HEK293T (cell line): ENCODE measurements at regions not wholly inside any gene's neighbourhood (a gene's known extent, or its start where the extent isn't known, plus 50 kb on each side); places are given as distances from the start of the nearest gene placed in this dataset.

ENCODE experiments used
- CTCF ChIA-PET: fragments of 350-600 bp; formaldehyde crosslinking; extraction: SDS; loops from one replicate; lab custom pipeline; 2021; ENCODE audit warnings: antibody characterized with exemption, inconsistent platforms; lab: Yijun Ruan, JAX
- POLR2A ChIA-PET: fragments of 350-600 bp; formaldehyde crosslinking; extraction: SDS; loops from one replicate; lab custom pipeline; 2020; ENCODE audit warnings: antibody characterized with exemption, inconsistent platforms; lab: Yijun Ruan, JAX
- DNase-seq: peaks from one replicate; pipeline ENCODE4 v3.0.0; 2012; ENCODE audit warnings: mixed read lengths; ENCODE audit errors: extremely low spot score
- ARNT ChIP-seq: fragments of 450-650 bp; IDR thresholded peaks from 2 replicates; pipeline ENCODE4 v1.6.1; 2017; ENCODE audit warnings: mild to moderate bottlenecking
- BHLHE40 ChIP-seq: fragments of 450-650 bp; IDR thresholded peaks from 2 replicates; pipeline ENCODE4 v1.6.1; 2016; ENCODE audit warnings: mild to moderate bottlenecking, moderate library complexity, borderline replicate concordance
- CTBP1 ChIP-seq: fragments of 450-650 bp; IDR thresholded peaks from 2 replicates; pipeline ENCODE4 v1.6.1; 2016; ENCODE audit warnings: borderline replicate concordance
- ELF4 ChIP-seq: fragments of 450-650 bp; IDR thresholded peaks from 2 replicates; pipeline ENCODE4 v1.6.1; 2017; ENCODE audit warnings: antibody characterized with exemption
- FOXA1 ChIP-seq: fragments of 450-650 bp; IDR thresholded peaks from 2 replicates; pipeline ENCODE4 v1.6.1; 2016; ENCODE audit warnings: mild to moderate bottlenecking
- FOXK2 ChIP-seq: fragments of 450-650 bp; IDR thresholded peaks from 2 replicates; pipeline ENCODE4 v1.6.1; 2016; ENCODE audit warnings: mild to moderate bottlenecking
- FOXM1 ChIP-seq: fragments of 450-650 bp; IDR thresholded peaks from 2 replicates; pipeline ENCODE4 v1.6.1; 2017; ENCODE audit warnings: mild to moderate bottlenecking, borderline replicate concordance
- HDGF ChIP-seq: fragments of 450-650 bp; IDR thresholded peaks from 2 replicates; pipeline ENCODE4 v1.6.1; 2017; ENCODE audit warnings: antibody characterized with exemption, borderline replicate concordance
- L3MBTL2 ChIP-seq: fragments of 450-650 bp; conservative IDR thresholded peaks from 2 replicates; pipeline ENCODE4 v1.6.1; 2016; ENCODE audit warnings: mild to moderate bottlenecking
- LEF1 ChIP-seq: fragments of 450-650 bp; IDR thresholded peaks from 2 replicates; pipeline ENCODE4 v1.6.1; 2017; ENCODE audit warnings: mild to moderate bottlenecking, borderline replicate concordance
- NFRKB ChIP-seq: fragments of 450-650 bp; IDR thresholded peaks from 2 replicates; pipeline ENCODE4 v1.6.1; 2016; ENCODE audit warnings: mild to moderate bottlenecking, moderate library complexity
- PKNOX1 ChIP-seq: fragments of 450-650 bp; IDR thresholded peaks from 2 replicates; pipeline ENCODE4 v1.6.1; 2016
- SP1 ChIP-seq: fragments of 450-650 bp; IDR thresholded peaks from 2 replicates; pipeline ENCODE4 v1.6.1; 2017
- SUZ12 ChIP-seq: fragments of 450-650 bp; IDR thresholded peaks from 2 replicates; pipeline ENCODE4 v1.6.1; 2016; ENCODE audit warnings: mild to moderate bottlenecking
- TARDBP ChIP-seq: fragments of 450-650 bp; IDR thresholded peaks from 2 replicates; pipeline ENCODE4 v1.6.1; 2016
- ZNF384 ChIP-seq: fragments of 450-650 bp; IDR thresholded peaks from 2 replicates; pipeline ENCODE4 v1.6.1; 2016

DNA sequence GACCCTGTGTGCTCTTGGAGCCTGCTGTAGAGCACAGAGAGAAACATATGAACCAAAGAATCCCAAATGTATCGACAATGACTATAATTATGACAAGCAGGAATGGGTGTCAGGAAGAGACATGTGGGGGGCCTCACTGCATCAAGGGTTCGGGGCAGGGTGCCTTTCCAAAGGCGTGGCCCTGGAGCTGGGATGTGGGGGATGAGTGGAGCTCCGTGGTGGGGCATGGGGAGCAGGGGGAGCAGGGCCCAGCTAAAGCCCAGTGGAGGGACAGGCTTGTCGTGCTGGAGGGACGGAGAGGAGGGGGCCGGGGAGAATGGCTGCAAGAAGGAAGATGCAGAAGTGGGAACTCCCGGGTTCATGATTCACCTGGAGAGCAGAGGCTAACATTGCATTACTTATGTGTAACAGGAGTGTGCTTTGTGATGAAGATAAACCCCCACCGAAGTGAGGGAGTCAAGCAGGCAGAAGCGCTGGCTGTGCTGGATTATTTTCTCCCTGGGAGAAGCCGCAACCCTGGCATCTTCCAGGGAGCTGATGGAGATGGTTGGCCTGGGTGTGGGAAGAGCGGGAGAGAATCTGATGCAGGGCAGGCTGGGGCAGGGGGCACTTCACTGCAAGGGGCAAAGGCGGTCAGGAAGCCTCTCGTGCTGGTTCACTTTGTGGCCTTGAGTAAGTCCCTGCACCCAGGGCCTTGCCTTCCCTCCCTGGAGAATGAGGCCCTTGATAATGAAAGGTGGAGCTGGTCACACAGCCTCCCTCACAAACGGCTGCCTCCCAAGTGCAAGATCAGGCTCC lies 124.6 kb upstream of the RUNX3 start:
- POLR2A ChIA-PET: no interaction called here
- CTCF ChIA-PET: interaction anchor here (1.1 kb wide), 1 partner anchor 11 kb away, joined by 3 read pairs; no protein-coding TSS in a partner anchor
- no peak for TF ChIP-seq PKNOX1
- no peak for TF ChIP-seq CTBP1
- no peak for TF ChIP-seq BHLHE40
- TF ChIP-seq L3MBTL2: no peak
- TF ChIP-seq TARDBP: no peak
- TF ChIP-seq ZNF384: no peak
- TF ChIP-seq FOXM1: no peak
- no peak for TF ChIP-seq FOXA1
- no peak for TF ChIP-seq HDGF
- no peak for TF ChIP-seq FOXK2
- no peak for DNase-seq

DNA sequence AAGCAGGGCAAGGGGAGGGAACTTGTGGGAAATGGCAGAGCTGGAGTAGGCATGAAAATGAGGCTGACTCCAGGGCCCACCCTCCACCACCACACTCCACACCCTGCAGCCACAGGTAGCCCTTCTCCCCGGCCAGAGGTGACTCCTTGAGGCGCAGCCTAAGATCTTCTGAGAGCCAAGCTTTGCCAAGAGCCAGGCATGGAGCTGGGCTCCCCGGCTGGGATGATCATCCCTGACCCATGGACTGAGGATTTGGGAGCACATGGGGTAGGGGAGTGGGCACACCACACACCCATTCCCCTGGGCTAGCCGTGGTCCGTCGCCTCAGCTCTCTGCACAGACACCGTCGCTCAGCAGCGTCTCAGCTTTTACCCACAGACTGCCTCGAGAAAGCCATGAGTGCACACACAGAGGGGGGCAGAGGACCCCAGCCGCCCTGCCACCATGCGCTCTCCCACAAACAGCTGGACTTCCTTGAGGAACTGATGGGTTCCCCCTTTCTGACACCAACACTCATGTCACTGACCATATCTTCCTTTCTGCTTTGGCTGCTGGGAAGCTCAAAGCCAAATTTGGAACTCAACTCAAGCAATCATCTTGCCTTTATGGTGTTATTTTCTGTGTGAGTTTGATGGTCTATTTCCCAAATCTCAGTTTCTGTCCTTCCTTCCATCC lies 123.6 kb upstream of the RUNX3 start:
- TF ChIP-seq TARDBP: no peak
- TF ChIP-seq FOXA1: no peak
- TF ChIP-seq NFRKB: no peak
- TF ChIP-seq LEF1: no peak
- TF ChIP-seq HDGF: no peak
- no peak for TF ChIP-seq BHLHE40
- POLR2A ChIA-PET: no interaction called here
- no peak for DNase-seq
- CTCF ChIA-PET: interaction anchor here (0.6 kb wide), 1 partner anchor 59 kb away, joined by 3 read pairs; no protein-coding TSS in a partner anchor

DNA sequence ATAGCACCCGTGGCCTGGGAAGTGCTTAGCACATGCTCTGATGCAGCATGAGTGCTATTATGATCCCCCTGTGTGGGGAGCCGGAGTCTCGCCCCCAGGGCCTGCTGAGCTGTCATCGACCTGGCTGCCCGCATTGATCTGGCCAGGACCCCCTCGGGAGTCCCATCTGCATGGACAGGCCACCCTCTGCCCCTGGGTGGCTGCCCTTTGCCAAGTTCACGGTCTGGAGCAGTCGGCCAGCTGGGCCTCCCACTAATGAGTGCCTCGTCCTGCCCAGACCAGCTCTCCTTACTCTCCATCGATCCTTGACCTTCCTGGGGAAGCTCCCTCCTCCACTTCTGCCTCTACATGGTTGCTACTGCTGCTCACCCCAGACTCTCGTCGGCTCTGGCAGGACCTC lies 121.8 kb upstream of the RUNX3 start:
- CTCF ChIA-PET: no interaction called here

GRCh38 chr1:25051504-25051903 lies 121.4 kb upstream of the RUNX3 start:
- DNase-seq: no peak
- POLR2A ChIA-PET: no interaction called here

More for the DNA sequence above, 121.8 kb upstream of the RUNX3 start:
- TF ChIP-seq L3MBTL2: no peak
- no peak for TF ChIP-seq FOXM1
- TF ChIP-seq SUZ12: no peak
- TF ChIP-seq SP1: no peak
- TF ChIP-seq ELF4: no peak
- TF ChIP-seq CTBP1: no peak
- no peak for TF ChIP-seq PKNOX1
- no peak for TF ChIP-seq NFRKB
- TF ChIP-seq BHLHE40: no peak
- no peak for TF ChIP-seq HDGF
- TF ChIP-seq LEF1: no peak
- no peak for TF ChIP-seq FOXA1
- TF ChIP-seq ZNF384: no peak
- no peak for TF ChIP-seq TARDBP
- TF ChIP-seq FOXK2: no peak
- no peak for TF ChIP-seq ARNT
- POLR2A ChIA-PET: no interaction called here
- no peak for DNase-seq

DNA sequence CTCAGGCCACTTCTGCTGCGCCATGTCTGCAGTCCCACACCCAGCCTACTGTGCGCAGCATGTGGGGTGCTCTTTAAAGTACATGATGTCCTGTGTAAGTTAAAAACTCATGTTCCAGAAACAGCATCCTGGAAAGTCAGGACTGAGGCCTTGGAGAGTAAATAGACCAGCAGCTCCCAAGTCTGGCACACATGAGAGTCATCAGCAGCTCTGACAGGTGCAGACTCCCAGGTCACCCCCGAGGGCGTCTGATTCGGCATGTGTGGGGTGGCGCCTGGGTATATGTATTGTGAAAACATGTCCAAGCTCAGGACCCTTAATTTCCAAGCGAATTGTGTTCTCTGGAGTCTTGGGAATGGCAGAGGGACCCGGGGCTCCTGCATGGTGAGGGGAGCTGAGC lies 120.1 kb upstream of the RUNX3 start:
- TF ChIP-seq HDGF: no peak
- TF ChIP-seq BHLHE40: no peak
- TF ChIP-seq FOXK2: no peak
- no peak for TF ChIP-seq TARDBP
- TF ChIP-seq CTBP1: no peak
- ChIA-PET POLR2A (no interaction called here), CTCF (no interaction called here)
- no peak for DNase-seq

More at GRCh38 chr1:25051504-25051903, 121.4 kb upstream of the RUNX3 start:
- TF ChIP-seq L3MBTL2 (no peak), ZNF384 (no peak), NFRKB (no peak), SUZ12 (no peak), ARNT (no peak)
- CTCF ChIA-PET: no interaction called here

- no peak for DNase-seq
- POLR2A ChIA-PET: no interaction called here
- CTCF ChIA-PET: no interaction called here
- TF ChIP-seq FOXM1: no peak
- TF ChIP-seq PKNOX1: no peak
- no peak for TF ChIP-seq L3MBTL2
- TF ChIP-seq FOXK2: no peak
- no peak for TF ChIP-seq LEF1
- TF ChIP-seq ARNT: no peak
- TF ChIP-seq ZNF384: no peak
- TF ChIP-seq BHLHE40: no peak
- TF ChIP-seq SP1: no peak
- no peak for TF ChIP-seq CTBP1
- no peak for TF ChIP-seq SUZ12
- no peak for TF ChIP-seq ELF4
- no peak for TF ChIP-seq FOXA1
- no peak for TF ChIP-seq TARDBP
- no peak for TF ChIP-seq HDGF
- no peak for TF ChIP-seq NFRKB
Measured at GRCh38 chr1:25049190-25049589, 119.1 kb upstream of the RUNX3 start.
